GM21717 (cell line): ENCODE measurements at regions not wholly inside any gene's neighbourhood (a gene's known extent, or its start where the extent isn't known, plus 50 kb on each side); places are given as distances from the start of the nearest gene placed in this dataset.
"Not testable (repeated sequence)": the region's sequence is repeated elsewhere in the genome, so short reads cannot be mapped to it uniquely, and the experiment has no call there.

Source experiments
- ATAC-seq: cut with Tn5 transposase; IDR thresholded peaks from one replicate; pipeline ENCODE4 v1.9.1; 2021; ENCODE audit warnings: mild to moderate bottlenecking, moderate library complexity; ENCODE audit not compliant: unreplicated experiment

- no peak for ATAC-seq
Measured at GRCh38 chr21:17340081-17340480, 172.8 kb upstream of the CXADR start.

GRCh38 chr21:17343055-17343454, 169.8 kb upstream of the CXADR start:
- ATAC-seq = no peak

GRCh38 chr21:17348357-17348756, 164.5 kb upstream of the CXADR start:
- no peak for ATAC-seq

GRCh38 chr21:17348849-17349248, 164.0 kb upstream of the CXADR start:
- ATAC-seq = no peak

GRCh38 chr21:17351766-17352165, 161.1 kb upstream of the CXADR start:
- no peak for ATAC-seq

- no peak for ATAC-seq
Measured at GRCh38 chr21:17352996-17353655, 159.7 kb upstream of the CXADR start.

GRCh38 chr21:17359781-17360180, 153.1 kb upstream of the CXADR start:
- ATAC-seq = no peak

- no peak for ATAC-seq
Measured at GRCh38 chr21:17368748-17369363, 144.0 kb upstream of the CXADR start.

GRCh38 chr21:17370263-17370662, 142.6 kb upstream of the CXADR start:
- no peak for ATAC-seq

- no peak for ATAC-seq
Measured at GRCh38 chr21:17370916-17371315, 141.9 kb upstream of the CXADR start.

GRCh38 chr21:17371450-17371849, 141.4 kb upstream of the CXADR start:
- ATAC-seq = no peak

GRCh38 chr21:17372200-17372599, 140.6 kb upstream of the CXADR start:
- ATAC-seq = no peak

GRCh38 chr21:17386498-17386897, 126.3 kb upstream of the CXADR start:
- no peak for ATAC-seq

GRCh38 chr21:17387030-17387617, 125.7 kb upstream of the CXADR start:
- ATAC-seq = no peak

- no peak for ATAC-seq
Measured at GRCh38 chr21:17388226-17388625, 124.6 kb upstream of the CXADR start.

- no peak for ATAC-seq
Measured at GRCh38 chr21:17389311-17389710, 123.5 kb upstream of the CXADR start.

GRCh38 chr21:17390569-17390968, 122.3 kb upstream of the CXADR start:
- no peak for ATAC-seq

- no peak for ATAC-seq
Measured at GRCh38 chr21:17391811-17392340, 121.0 kb upstream of the CXADR start.

- no peak for ATAC-seq
Measured at GRCh38 chr21:17393413-17393812, 119.4 kb upstream of the CXADR start.

- no peak for ATAC-seq
Measured at GRCh38 chr21:17396948-17397347, 115.9 kb upstream of the CXADR start.

- no peak for ATAC-seq
Measured at GRCh38 chr21:17397703-17398102, 115.1 kb upstream of the CXADR start.

GRCh38 chr21:17398954-17399353, 113.9 kb upstream of the CXADR start:
- ATAC-seq = not testable (repeated sequence)
